ENCODE measurements at regions not wholly inside any gene's neighbourhood (a gene's known extent, or its start where the extent isn't known, plus 50 kb on each side); places are given as distances from the start of the nearest gene placed in this dataset.

DNA sequence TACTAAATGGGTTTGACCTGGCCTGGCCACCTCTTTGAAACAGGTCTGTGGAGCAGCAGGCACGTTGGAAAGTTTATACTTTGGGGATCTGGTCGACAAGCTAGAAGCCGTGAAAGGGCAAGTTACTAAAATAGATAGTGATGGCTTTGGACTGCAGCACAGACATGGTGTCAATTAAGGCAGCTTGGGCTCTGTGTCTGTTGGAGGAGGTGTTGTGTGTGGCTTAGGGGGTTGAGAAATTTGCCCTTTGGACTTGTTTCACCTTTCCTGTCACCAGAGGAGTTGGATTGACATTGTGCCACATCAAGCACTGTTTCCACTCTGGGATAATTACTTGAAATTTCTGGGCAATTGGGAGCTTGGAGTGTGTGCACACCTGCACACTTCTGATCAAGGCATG is 251.8 kb upstream of the MKI67 start:
- TF ChIP-seq POLR2AphosphoS5 (IDR thresholded peaks at IDR 0.05; ENCODE audit: insufficient read depth in 1 of 2, low read depth in 1 of 2) (no peak), POLR2A (IDR thresholded peaks at IDR 0.05) (no peak), CTCF (IDR thresholded peaks at IDR 0.05) (no peak)
- H3K4me1 ChIP-seq = no peaks in the 10 kb centered on the region
- intact Hi-C loops (cut with DNase I) = no loop called here
- no peaks in the 10 kb centered on the region for H3K36me3 ChIP-seq
- H3K9me3 ChIP-seq = no peaks in the 10 kb centered on the region
- no peaks in the 10 kb centered on the region for H3K27me3 ChIP-seq
- H3K4me3 ChIP-seq = no peak overlapping the region
- H3K27ac ChIP-seq = no peak overlapping the region
- no peak for DNase-seq (ENCODE audit: extremely low spot score in 2 of 2)

DNA sequence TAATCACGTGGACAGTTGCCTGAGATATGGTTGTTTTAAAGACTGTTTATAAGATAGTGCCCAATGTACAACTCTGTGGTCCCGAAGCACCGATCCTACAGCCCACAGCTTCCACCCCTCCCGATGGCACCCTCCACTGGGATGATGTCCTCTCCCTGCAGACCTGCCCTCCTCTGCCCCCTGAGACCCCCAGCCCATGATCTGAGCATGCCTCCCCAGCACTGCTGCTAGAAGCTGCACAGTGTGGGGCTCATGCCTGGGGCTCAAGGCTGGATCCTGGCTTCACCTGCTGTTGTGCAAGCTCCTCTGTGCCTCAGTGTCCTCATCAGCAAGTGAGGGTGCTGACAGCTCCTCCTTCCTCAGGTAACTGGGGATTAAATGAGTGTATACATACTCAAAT is 254.7 kb upstream of the MKI67 start:
- no peak for DNase-seq (ENCODE audit: extremely low spot score in 2 of 2)
- intact Hi-C loops (cut with DNase I) = no loop called here

GRCh38 chr10:128382225-128382624 is 256.0 kb upstream of the MKI67 start:
- Histone ChIP-seq H3K36me3 (no peaks in the 10 kb centered on the region), H3K27ac (no peak overlapping the region), H3K9me3 (no peaks in the 10 kb centered on the region), H3K4me3 (no peak overlapping the region), H3K4me1 (no peaks in the 10 kb centered on the region), H3K27me3 (no peaks in the 10 kb centered on the region)
- TF ChIP-seq POLR2AphosphoS5 (IDR thresholded peaks at IDR 0.05; ENCODE audit: insufficient read depth in 1 of 2, low read depth in 1 of 2) (no peak), POLR2A (IDR thresholded peaks at IDR 0.05) (no peak), CTCF (IDR thresholded peaks at IDR 0.05) (no peak)
- no peak for DNase-seq (ENCODE audit: extremely low spot score in 2 of 2)
- intact Hi-C loops (cut with DNase I) = no loop called here

More for the DNA sequence above, 254.7 kb upstream of the MKI67 start:
- Histone ChIP-seq H3K27me3 (no peaks in the 10 kb centered on the region), H3K4me3 (no peak overlapping the region), H3K27ac (no peak overlapping the region), H3K9me3 (no peaks in the 10 kb centered on the region), H3K36me3 (no peaks in the 10 kb centered on the region), H3K4me1 (no peaks in the 10 kb centered on the region)
- TF ChIP-seq CTCF (IDR thresholded peaks at IDR 0.05) (no peak), POLR2AphosphoS5 (IDR thresholded peaks at IDR 0.05; ENCODE audit: insufficient read depth in 1 of 2, low read depth in 1 of 2) (no peak), POLR2A (IDR thresholded peaks at IDR 0.05) (no peak)

DNA sequence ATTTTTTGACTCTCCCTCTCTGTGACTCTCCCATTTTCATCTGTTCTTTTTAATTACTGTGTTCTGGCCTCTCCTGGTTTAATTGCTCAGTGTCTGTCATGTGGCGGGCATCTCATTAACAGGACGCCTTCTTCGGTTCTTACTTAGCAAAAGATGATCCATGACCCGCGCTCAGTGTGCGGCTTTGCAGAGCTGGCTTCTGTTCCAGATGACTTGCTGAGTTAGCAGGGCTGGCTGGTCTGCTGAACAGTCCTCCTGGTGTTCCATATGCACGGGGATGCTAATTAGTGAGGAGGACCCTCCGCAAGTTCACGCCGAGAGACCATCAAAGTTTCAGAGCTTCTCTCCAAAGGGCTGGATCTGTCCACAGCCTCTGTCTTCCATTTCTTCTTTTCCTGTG is 258.6 kb upstream of the MKI67 start:
- Histone ChIP-seq H3K9me3 (no peaks in the 10 kb centered on the region), H3K27ac (no peak overlapping the region), H3K4me1 (no peaks in the 10 kb centered on the region), H3K36me3 (no peaks in the 10 kb centered on the region), H3K27me3 (no peaks in the 10 kb centered on the region), H3K4me3 (no peak overlapping the region)
- DNase-seq (ENCODE audit: extremely low spot score in 2 of 2) = no peak
- TF ChIP-seq POLR2A (IDR thresholded peaks at IDR 0.05) (no peak), POLR2AphosphoS5 (IDR thresholded peaks at IDR 0.05; ENCODE audit: insufficient read depth in 1 of 2, low read depth in 1 of 2) (no peak), CTCF (IDR thresholded peaks at IDR 0.05) (no peak)
- intact Hi-C loops (cut with DNase I) = no loop called here

DNA sequence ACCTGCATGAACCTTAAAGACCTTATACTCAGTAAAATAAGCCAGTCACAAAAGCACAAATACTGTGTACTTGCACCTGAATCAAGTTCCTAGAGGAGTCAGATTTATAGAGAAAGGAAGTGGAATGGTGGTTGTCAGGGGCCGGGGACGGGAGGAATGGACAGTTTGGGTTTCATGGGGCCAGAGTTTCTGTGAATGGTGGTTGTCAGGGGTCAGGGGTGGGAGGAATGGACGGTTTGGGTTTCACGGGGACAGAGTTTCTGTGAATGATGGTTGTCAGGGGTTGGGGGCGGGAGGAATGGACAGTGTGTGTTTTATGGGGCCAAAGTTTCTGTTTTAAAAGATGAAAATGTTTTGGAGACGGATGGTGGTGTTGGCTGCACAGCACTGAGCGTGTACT is 260.0 kb upstream of the MKI67 start:
- H3K4me3 ChIP-seq = no peak overlapping the region
- intact Hi-C loops (cut with DNase I) = no loop called here
- no peaks in the 10 kb centered on the region for H3K27me3 ChIP-seq
- no peak for DNase-seq (ENCODE audit: extremely low spot score in 2 of 2)
- no peak overlapping the region for H3K27ac ChIP-seq
- H3K4me1 ChIP-seq = no peaks in the 10 kb centered on the region
- no peaks in the 10 kb centered on the region for H3K36me3 ChIP-seq
- TF ChIP-seq POLR2AphosphoS5 (IDR thresholded peaks at IDR 0.05; ENCODE audit: insufficient read depth in 1 of 2, low read depth in 1 of 2) = no peak
- no peak for TF ChIP-seq CTCF (IDR thresholded peaks at IDR 0.05)
- TF ChIP-seq POLR2A (IDR thresholded peaks at IDR 0.05) = no peak
- H3K9me3 ChIP-seq = no peaks in the 10 kb centered on the region
